ENCODE measurements at regions not wholly inside any gene's neighbourhood (a gene's known extent, or its start where the extent isn't known, plus 50 kb on each side); places are given as distances from the start of the nearest gene placed in this dataset.

- TF ChIP-seq, protein P1, sequence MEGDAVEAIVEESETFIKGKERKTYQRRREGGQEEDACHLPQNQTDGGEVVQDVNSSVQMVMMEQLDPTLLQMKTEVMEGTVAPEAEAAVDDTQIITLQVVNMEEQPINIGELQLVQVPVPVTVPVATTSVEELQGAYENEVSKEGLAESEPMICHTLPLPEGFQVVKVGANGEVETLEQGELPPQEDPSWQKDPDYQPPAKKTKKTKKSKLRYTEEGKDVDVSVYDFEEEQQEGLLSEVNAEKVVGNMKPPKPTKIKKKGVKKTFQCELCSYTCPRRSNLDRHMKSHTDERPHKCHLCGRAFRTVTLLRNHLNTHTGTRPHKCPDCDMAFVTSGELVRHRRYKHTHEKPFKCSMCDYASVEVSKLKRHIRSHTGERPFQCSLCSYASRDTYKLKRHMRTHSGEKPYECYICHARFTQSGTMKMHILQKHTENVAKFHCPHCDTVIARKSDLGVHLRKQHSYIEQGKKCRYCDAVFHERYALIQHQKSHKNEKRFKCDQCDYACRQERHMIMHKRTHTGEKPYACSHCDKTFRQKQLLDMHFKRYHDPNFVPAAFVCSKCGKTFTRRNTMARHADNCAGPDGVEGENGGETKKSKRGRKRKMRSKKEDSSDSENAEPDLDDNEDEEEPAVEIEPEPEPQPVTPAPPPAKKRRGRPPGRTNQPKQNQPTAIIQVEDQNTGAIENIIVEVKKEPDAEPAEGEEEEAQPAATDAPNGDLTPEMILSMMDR (IDR thresholded peaks at IDR 0.05; ENCODE audit: low read depth, low read length) = no peak
- no peak overlapping the region for H3K4me3 ChIP-seq (replicated peaks in 1 of 2; ENCODE audit: low read depth in 2 of 2, low read length in 2 of 2)
- DNase-seq (ENCODE audit: low read depth in 2 of 2) = peak; percentile 33 to 65
Observed at GRCh38 chr1:168932539-168932938, 174.0 kb upstream of the ATP1B1 start.

DNA sequence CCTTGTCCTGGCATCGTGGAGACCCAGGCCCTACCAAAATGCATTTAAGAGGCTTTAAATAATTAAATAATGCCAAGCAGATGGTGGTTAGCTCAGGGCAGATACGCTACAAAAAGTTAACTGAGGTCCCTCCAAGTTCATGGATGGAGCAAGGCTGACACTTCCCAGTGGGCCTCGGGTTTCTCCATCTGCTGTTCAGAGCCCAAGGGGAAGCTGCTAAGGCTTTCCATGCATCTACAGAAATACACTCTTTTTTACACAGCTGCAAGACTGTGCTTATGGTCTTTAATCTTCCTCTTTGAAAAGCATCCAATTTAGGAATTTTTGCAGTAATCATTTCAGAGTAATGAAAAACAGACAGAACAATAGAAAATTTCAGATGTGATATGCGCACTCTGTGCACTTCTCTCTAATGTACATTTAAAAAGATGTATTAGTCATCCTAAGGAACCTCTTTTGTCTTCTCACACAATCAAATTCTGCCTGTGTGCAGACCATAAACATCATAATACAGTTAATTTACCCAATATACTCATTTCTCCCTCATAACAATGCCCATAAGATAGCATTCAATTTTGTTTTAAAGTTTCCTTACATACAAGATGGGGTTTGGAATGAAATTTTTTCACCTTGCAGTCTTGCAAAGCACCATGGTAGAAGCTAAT, 173.2 kb upstream of the ATP1B1 start:
- H3K4me3 ChIP-seq (replicated peaks in 1 of 2; ENCODE audit: low read depth in 2 of 2, low read length in 2 of 2) = no peak overlapping the region
- DNase-seq (ENCODE audit: low read depth in 2 of 2) = no peak
- TF ChIP-seq, protein P1 (IDR thresholded peaks at IDR 0.05; ENCODE audit: low read depth, low read length) = no peak

GRCh38 chr1:168939110-168939946, 167.2 kb upstream of the ATP1B1 start:
- no peak overlapping the region for H3K4me3 ChIP-seq (replicated peaks in 1 of 2; ENCODE audit: low read depth in 2 of 2, low read length in 2 of 2)
- TF ChIP-seq, protein P1 (IDR thresholded peaks at IDR 0.05; ENCODE audit: low read depth, low read length) = no peak
- no peak for DNase-seq (ENCODE audit: low read depth in 2 of 2)

DNA sequence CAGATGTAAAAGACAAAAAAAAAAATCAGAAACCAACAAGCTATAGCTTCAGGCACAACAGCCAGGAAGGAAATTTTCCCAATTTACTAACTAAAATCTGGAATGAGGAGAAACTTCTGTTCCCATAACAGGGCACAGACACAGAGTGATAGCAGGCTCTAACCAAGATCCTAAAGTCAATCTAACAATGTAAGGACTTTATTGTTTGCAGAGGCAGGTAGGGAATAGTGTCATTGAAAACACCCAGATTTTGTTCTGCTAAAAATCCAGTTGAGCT, 166.6 kb upstream of the ATP1B1 start:
- TF ChIP-seq, protein P1 (IDR thresholded peaks at IDR 0.05; ENCODE audit: low read depth, low read length) = no peak
- no peak overlapping the region for H3K4me3 ChIP-seq (replicated peaks in 1 of 2; ENCODE audit: low read depth in 2 of 2, low read length in 2 of 2)
- DNase-seq (ENCODE audit: low read depth in 2 of 2) = no peak

GRCh38 chr1:168941640-168942039, 164.8 kb upstream of the ATP1B1 start:
- DNase-seq (ENCODE audit: low read depth in 2 of 2) = no peak
- H3K4me3 ChIP-seq (replicated peaks in 1 of 2; ENCODE audit: low read depth in 2 of 2, low read length in 2 of 2) = no peak overlapping the region
- TF ChIP-seq, protein P1 (IDR thresholded peaks at IDR 0.05; ENCODE audit: low read depth, low read length) = no peak

- DNase-seq (ENCODE audit: low read depth in 2 of 2) = no peak
- TF ChIP-seq, protein P1 (IDR thresholded peaks at IDR 0.05; ENCODE audit: low read depth, low read length) = no peak
- no peak overlapping the region for H3K4me3 ChIP-seq (replicated peaks in 1 of 2; ENCODE audit: low read depth in 2 of 2, low read length in 2 of 2)
Observed at GRCh38 chr1:168942165-168942564, 164.3 kb upstream of the ATP1B1 start.

Measured in cardiac fibroblast (primary cell).